PFSK-1 (cell line): ENCODE measurements at regions not wholly inside any gene's neighbourhood (a gene's known extent, or its start where the extent isn't known, plus 50 kb on each side); places are given as distances from the start of the nearest gene placed in this dataset.

Experiments
- FOXP2 ChIP-seq: optimal IDR thresholded peaks from 2 replicates; pipeline ENCODE3; 2011; ENCODE audit warnings: borderline replicate concordance, control low read depth, inconsistent platforms; ENCODE audit not compliant: insufficient read depth; ENCODE audit errors: extremely low read length, extremely low read depth
- POLR2AphosphoS5 ChIP-seq: IDR thresholded peaks from 2 replicates; pipeline ENCODE4 v1.6.1; 2012; ENCODE audit warnings: low read depth, mild to moderate bottlenecking, control low read depth, low read length, moderate library complexity
- SIN3A ChIP-seq: IDR thresholded peaks from 2 replicates; pipeline ENCODE4 v1.6.1; 2012; ENCODE audit warnings: mild to moderate bottlenecking, low read length, moderate library complexity, borderline replicate concordance; ENCODE audit not compliant: insufficient read depth
- TAF1 ChIP-seq: IDR thresholded peaks from 2 replicates; pipeline ENCODE4 v1.6.1; 2012; ENCODE audit warnings: low read length, control low read depth, borderline replicate concordance; ENCODE audit not compliant: insufficient read depth
- TF ChIP-seq, protein P1 (sequence below), 2 experiments: IDR thresholded peaks; 2 replicates each; pipeline versions ENCODE4 v1.6.1 to v1.8.0; 2011 to 2012; ENCODE audit warnings: low read depth in 2 of 2, low read length in 2 of 2, control low read depth in 1 of 2, inconsistent platforms in 1 of 2, mild to moderate bottlenecking in 1 of 2, moderate library complexity in 1 of 2; ENCODE audit not compliant: insufficient read depth in 1 of 2

DNA sequence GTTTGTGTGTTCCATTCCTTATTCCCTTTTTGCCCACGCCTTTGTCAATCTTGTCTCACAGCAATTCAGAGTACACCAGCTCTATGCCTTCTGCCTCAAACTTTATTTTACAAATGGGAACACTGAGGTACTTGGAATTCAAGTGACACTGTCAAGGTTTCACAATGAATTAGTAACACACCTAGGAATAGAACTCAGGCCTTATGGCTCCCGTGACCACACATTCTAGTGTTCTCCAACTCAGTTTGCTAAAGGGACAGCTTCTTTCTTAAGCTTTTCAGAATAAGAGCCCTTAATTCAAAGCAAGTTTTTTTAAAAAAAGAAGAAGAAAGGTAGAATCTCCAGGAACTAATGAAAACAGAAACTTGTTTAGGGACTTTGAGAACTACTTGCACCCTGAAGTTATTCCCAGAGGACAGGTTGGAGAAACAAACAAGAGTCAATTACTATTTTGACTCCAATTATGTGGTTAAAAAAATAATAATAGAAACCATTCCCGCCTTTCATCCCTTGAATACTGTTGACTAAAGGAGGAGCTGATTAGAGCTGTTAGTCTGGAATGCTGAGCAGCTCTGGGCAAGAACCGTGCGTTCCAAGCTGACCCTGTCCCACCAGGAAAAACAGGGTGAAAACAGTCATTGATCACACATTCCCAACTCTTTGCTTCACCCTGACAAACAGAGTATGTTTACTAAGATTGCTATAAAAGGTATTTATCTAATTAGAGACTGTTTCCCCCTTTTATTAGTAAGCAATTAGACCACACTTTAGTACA lies 408.8 kb upstream of the CNKSR2 start:
- no peak for TF ChIP-seq SIN3A
- no peak for TF ChIP-seq TAF1
- no peak for TF ChIP-seq POLR2AphosphoS5
- TF ChIP-seq, protein P1, sequence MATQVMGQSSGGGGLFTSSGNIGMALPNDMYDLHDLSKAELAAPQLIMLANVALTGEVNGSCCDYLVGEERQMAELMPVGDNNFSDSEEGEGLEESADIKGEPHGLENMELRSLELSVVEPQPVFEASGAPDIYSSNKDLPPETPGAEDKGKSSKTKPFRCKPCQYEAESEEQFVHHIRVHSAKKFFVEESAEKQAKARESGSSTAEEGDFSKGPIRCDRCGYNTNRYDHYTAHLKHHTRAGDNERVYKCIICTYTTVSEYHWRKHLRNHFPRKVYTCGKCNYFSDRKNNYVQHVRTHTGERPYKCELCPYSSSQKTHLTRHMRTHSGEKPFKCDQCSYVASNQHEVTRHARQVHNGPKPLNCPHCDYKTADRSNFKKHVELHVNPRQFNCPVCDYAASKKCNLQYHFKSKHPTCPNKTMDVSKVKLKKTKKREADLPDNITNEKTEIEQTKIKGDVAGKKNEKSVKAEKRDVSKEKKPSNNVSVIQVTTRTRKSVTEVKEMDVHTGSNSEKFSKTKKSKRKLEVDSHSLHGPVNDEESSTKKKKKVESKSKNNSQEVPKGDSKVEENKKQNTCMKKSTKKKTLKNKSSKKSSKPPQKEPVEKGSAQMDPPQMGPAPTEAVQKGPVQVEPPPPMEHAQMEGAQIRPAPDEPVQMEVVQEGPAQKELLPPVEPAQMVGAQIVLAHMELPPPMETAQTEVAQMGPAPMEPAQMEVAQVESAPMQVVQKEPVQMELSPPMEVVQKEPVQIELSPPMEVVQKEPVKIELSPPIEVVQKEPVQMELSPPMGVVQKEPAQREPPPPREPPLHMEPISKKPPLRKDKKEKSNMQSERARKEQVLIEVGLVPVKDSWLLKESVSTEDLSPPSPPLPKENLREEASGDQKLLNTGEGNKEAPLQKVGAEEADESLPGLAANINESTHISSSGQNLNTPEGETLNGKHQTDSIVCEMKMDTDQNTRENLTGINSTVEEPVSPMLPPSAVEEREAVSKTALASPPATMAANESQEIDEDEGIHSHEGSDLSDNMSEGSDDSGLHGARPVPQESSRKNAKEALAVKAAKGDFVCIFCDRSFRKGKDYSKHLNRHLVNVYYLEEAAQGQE (IDR thresholded peaks at IDR 0.05; ENCODE audit: insufficient read depth in 1 of 2, low read depth in 2 of 2, low read length in 2 of 2) = no peak
- no peak for TF ChIP-seq FOXP2

DNA sequence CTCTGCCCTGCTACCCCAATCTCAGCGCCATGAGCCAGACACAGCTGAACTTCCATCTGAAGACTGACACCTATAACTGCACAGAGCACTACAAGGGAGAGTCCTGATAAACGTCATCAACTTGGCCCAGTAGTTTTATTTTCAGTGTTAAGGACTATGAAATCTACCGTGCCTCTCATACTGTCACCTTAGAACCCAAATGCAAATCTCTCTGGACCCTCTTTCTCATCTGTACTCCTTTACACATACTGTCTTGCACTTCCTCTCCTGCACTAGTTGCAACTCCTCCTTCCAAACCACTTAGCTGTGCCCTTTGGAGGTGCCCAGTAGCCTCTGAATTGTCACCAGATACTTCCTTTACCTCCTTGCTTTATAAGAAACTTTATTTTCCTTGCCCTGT lies 420.2 kb upstream of the CNKSR2 start:
- TF ChIP-seq POLR2AphosphoS5 (no peak), SIN3A (no peak), FOXP2 (no peak), TAF1 (no peak)
- TF ChIP-seq, protein P1 (IDR thresholded peaks at IDR 0.05; ENCODE audit: insufficient read depth in 1 of 2, low read depth in 2 of 2, low read length in 2 of 2) = no peak

DNA sequence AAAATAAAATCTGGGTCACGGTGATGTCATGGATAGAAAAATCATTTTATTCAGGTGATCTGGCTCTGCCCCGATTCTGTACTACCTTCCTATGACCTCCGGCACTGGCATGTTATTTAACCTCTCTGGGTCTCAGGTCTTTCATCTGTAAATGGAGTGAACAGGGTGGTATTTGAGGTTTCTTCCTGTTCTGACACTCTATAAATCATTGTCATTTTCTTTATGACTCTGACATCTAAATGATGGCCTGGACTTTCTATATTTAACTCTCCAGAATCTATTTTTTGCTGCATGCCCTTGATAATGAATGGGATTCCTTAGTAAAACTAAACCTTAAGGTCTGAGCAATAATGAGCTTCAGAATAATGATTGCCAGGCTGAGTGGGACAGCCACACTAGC lies 422.0 kb upstream of the CNKSR2 start:
- TF ChIP-seq SIN3A (no peak), FOXP2 (no peak), TAF1 (no peak), POLR2AphosphoS5 (no peak)
- TF ChIP-seq, protein P1 (IDR thresholded peaks at IDR 0.05; ENCODE audit: insufficient read depth in 1 of 2, low read depth in 2 of 2, low read length in 2 of 2) = no peak

DNA sequence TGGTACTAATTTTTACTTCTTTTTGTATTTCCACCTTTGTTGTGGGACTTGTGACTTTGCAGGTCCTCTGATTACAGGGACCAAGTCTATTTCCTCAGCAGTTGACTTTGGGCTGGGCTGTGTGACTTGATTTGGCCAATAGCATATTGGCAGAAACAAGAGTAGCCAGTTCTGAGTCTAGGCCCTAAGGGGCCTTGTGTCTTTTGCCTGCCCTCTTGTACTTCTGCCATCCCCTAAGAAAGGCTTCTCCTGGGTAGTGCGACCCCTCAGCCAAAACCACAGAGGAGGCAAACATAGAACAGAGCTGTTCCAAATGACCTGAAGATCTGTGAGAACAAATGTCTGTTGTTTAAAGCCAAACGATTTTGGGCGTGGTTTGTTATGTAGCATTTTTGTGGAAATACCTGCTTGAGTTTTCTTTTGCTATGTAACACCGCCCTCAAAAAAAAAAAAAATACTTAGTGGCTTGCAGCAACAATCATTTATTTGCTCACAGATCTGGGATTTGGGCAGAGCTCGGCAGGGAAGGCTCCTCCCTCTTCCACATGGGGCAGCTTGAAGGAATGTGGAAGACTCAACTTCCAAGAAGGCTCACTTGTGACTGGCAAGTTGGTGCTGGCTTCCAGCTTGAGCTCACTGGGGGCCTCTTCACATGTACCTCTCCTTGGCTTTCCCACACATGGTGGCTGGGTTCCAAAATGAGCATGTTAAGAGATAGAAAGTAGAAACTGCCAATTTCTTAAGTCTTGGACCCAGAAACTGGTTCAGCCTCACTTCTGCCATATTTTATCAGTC lies 423.0 kb upstream of the CNKSR2 start:
- no peak for TF ChIP-seq TAF1
- TF ChIP-seq POLR2AphosphoS5 = no peak
- TF ChIP-seq FOXP2 = no peak
- TF ChIP-seq, protein P1 (IDR thresholded peaks at IDR 0.05; ENCODE audit: insufficient read depth in 1 of 2, low read depth in 2 of 2, low read length in 2 of 2) = no peak
- TF ChIP-seq SIN3A = no peak
